Heart left ventricle (tissue), 13 donors: ENCODE measurements at regions not wholly inside any gene's neighbourhood (a gene's known extent, or its start where the extent isn't known, plus 50 kb on each side); places are given as distances from the start of the nearest gene placed in this dataset.
"Not testable (repeated sequence)": the region's sequence is repeated elsewhere in the genome, so short reads cannot be mapped to it uniquely, and the experiment has no call there.

Source experiments
- CTCF ChIP-seq, 12 donors: fragments of 200-600 bp; sonication (generic) in 4 of 12; IDR thresholded peaks; one replicate each; pipeline versions ENCODE4 v1.5.0 to v1.8.0; 2018 to 2022; ENCODE audit warnings: antibody characterized with exemption in 12 of 12, mild to moderate bottlenecking in 5 of 12
- POLR2A ChIP-seq, 2 donors: fragments of 450-650 bp; IDR thresholded peaks; one replicate each; pipeline ENCODE4 v1.6.1; 2017; ENCODE audit warnings: antibody characterized with exemption in 2 of 2, mild to moderate bottlenecking in 2 of 2, moderate library complexity in 2 of 2
- donor health status: ischemic (EF 13 %, LVEDD 7.1; RV severe dilation, severe dysfunction).
- donor health status: DM: no; HTN: yes; CAD: no.
- donor health status: DM: no; HTN: no; CAD: no.
- donor health status: ischemic (EF 25% LVEDD 6.9; RV normal size, moderate dysfunction).
- donor health status: ischemic (EF 25% LVEDD 5.7; RV mildly dilated, moderate dysfunction).
- donor health status: ischemic (EF 35%, LVEDD 5.7; RV mildly dilated, moderate dysfunction).
- donor health status: nonischemic (EF 11% LVEDD 7.7; RV severe dilation, severe dysfunction).
- donor health status: DM: yes; HTN: yes; CAD: no.
- donor health status: PGD.
- donor health status: ischemic (EF 29% LVEDD 5.4; RV normal size, mild dysfunction).
- donor health status: nonischemic (EF 23%, LVEDD 6.1; RV moderate dilation, normal function).

- not testable (repeated sequence) for TF ChIP-seq CTCF, POLR2A (IDR thresholded peaks at IDR 0.05)
Observed at GRCh38 chr14:19268047-19268627, 166.0 kb downstream of the POTEG start.
